ENCODE measurements at regions not wholly inside any gene's neighbourhood (a gene's known extent, or its start where the extent isn't known, plus 50 kb on each side); places are given as distances from the start of the nearest gene placed in this dataset.

DNA sequence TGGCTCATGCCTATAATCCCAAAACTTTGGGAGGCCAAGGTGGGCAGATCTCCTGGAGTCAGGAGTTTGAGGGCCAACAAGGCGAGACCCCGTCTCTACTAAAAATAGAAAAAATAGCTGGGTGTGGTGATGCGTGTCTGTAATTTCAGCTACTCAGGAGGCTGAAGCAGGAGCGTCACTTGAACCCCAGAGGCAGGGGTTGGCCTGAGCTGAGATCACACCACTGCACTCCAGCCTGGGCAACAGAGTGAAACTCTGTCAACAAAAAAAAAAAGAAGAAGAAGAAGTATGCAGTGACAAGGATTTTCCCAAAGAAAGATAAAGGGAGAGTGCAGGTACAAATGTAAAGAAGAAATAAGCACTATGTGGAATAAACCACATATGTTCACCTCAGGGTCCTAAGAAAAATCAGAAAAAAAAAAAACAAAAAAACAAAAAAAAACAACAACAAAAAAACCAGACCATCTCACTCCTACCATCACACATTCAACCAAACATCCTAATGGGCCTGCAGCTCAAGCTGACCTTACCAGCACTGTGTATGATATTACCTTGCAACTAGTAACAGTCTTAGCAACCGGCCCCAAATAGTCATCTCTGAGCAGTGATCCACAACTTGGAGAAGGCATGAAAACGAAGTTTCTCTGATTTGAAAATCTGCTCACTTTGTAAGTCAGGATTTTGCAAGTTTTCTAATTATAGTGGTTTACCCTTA lies 296.7 kb upstream of the PROK2 start (continued):
- no peak for TF ChIP-seq RBBP5 (IDR thresholded peaks at IDR 0.05; ENCODE audit: borderline replicate concordance, low read depth, low read length)

All from H1 (cell line).